ENCODE measurements at regions not wholly inside any gene's neighbourhood (a gene's known extent, or its start where the extent isn't known, plus 50 kb on each side); places are given as distances from the start of the nearest gene placed in this dataset.

DNA sequence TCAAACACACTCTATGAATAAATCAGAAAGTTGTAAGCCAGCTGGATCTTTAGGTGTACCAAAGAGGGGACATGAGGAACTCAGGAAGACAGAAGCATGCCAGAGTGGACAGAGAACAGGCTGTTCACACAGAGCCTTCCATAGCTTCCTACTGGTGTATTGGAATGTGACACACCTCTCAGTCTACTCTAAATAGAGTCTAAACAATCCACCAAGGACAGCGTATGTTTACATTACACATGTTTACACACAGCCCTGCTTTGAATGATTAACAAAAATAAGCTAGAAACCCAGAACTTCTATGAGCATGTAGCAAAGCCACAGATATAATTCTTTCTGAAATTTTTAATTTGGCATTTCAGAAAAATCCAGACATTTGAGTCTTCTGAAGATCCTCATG lies 1279.0 kb upstream of the CDH8 start:
- TF ChIP-seq POLR2AphosphoS5 (IDR thresholded peaks at IDR 0.05; ENCODE audit: low read depth, low read length) (no peak), FOXP2 (optimal IDR thresholded peaks at IDR 0.05; ENCODE audit: borderline replicate concordance, extremely low read depth, extremely low read length, insufficient read depth) (no peak), SIN3A (IDR thresholded peaks at IDR 0.05; ENCODE audit: borderline replicate concordance, insufficient read depth, low read length) (no peak), TAF1 (IDR thresholded peaks at IDR 0.05; ENCODE audit: borderline replicate concordance, insufficient read depth, low read length) (no peak)
- TF ChIP-seq, protein P1, sequence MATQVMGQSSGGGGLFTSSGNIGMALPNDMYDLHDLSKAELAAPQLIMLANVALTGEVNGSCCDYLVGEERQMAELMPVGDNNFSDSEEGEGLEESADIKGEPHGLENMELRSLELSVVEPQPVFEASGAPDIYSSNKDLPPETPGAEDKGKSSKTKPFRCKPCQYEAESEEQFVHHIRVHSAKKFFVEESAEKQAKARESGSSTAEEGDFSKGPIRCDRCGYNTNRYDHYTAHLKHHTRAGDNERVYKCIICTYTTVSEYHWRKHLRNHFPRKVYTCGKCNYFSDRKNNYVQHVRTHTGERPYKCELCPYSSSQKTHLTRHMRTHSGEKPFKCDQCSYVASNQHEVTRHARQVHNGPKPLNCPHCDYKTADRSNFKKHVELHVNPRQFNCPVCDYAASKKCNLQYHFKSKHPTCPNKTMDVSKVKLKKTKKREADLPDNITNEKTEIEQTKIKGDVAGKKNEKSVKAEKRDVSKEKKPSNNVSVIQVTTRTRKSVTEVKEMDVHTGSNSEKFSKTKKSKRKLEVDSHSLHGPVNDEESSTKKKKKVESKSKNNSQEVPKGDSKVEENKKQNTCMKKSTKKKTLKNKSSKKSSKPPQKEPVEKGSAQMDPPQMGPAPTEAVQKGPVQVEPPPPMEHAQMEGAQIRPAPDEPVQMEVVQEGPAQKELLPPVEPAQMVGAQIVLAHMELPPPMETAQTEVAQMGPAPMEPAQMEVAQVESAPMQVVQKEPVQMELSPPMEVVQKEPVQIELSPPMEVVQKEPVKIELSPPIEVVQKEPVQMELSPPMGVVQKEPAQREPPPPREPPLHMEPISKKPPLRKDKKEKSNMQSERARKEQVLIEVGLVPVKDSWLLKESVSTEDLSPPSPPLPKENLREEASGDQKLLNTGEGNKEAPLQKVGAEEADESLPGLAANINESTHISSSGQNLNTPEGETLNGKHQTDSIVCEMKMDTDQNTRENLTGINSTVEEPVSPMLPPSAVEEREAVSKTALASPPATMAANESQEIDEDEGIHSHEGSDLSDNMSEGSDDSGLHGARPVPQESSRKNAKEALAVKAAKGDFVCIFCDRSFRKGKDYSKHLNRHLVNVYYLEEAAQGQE (IDR thresholded peaks at IDR 0.05; ENCODE audit: insufficient read depth in 1 of 2, low read depth in 2 of 2, low read length in 2 of 2): no peak

DNA sequence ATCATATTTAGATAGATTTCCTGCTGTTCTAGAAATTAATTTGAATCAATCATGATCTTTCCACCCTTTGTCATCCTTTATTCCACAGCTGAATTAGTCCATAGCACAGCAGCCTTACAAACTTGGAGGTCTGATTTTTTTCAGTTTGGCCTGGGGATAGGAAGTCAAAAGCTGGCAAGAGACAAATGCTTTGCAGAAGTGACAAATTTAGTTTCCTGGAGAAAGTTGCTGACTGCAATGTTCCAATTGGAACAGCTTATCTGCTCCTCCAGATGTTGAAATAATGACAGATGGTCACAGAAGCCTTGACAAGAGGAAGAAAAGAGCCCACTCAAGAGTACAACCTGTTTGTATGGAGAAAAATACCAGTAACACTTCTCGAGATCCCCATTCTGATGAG lies 1276.1 kb upstream of the CDH8 start:
- TF ChIP-seq FOXP2 (optimal IDR thresholded peaks at IDR 0.05; ENCODE audit: borderline replicate concordance, extremely low read depth, extremely low read length, insufficient read depth) (no peak), SIN3A (IDR thresholded peaks at IDR 0.05; ENCODE audit: borderline replicate concordance, insufficient read depth, low read length) (no peak), POLR2AphosphoS5 (IDR thresholded peaks at IDR 0.05; ENCODE audit: low read depth, low read length) (no peak), TAF1 (IDR thresholded peaks at IDR 0.05; ENCODE audit: borderline replicate concordance, insufficient read depth, low read length) (no peak)
- TF ChIP-seq, protein P1 (IDR thresholded peaks at IDR 0.05; ENCODE audit: insufficient read depth in 1 of 2, low read depth in 2 of 2, low read length in 2 of 2): no peak

DNA sequence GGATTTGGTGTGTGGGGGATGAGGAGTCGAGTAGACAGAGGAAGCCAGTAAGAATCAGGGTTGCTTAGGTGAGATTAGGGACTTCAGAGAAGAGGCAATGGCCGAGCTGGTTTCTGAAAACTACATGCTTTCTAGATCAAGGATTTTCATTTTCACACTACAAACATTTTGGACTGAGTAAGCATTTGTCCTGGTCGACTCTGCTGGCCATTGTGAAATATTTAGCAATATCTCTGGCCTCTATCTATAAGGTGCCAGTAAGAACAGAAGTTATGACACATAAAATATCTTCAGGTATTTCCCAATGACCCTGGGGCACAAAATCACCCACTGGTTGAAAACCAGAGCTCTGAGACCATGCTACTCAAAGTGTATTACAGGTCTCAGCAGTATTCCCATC lies 1275.1 kb upstream of the CDH8 start:
- no peak for TF ChIP-seq TAF1 (IDR thresholded peaks at IDR 0.05; ENCODE audit: borderline replicate concordance, insufficient read depth, low read length)
- TF ChIP-seq POLR2AphosphoS5 (IDR thresholded peaks at IDR 0.05; ENCODE audit: low read depth, low read length): no peak
- TF ChIP-seq, protein P1 (IDR thresholded peaks at IDR 0.05; ENCODE audit: insufficient read depth in 1 of 2, low read depth in 2 of 2, low read length in 2 of 2): no peak
- no peak for TF ChIP-seq FOXP2 (optimal IDR thresholded peaks at IDR 0.05; ENCODE audit: borderline replicate concordance, extremely low read depth, extremely low read length, insufficient read depth)
- no peak for TF ChIP-seq SIN3A (IDR thresholded peaks at IDR 0.05; ENCODE audit: borderline replicate concordance, insufficient read depth, low read length)

DNA sequence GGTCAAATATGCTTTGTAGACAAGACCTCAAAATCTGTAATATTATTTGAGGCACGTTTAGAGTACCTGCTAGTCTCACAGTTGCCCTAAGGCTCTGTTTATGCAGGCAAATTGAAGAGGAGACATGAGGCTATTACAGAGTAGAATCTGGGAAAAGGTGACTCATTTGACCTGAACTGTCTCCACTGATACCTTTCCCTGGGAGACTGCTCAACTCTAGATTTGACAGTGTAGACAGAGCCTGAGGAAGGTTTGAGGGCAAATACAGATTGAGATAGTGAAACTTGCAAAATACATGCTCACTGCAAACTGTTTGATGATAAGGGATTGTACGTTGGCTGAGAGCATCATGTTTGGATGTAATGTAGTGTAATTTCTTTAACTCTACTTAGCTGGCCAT lies 1266.6 kb upstream of the CDH8 start:
- TF ChIP-seq, protein P1 (IDR thresholded peaks at IDR 0.05; ENCODE audit: insufficient read depth in 1 of 2, low read depth in 2 of 2, low read length in 2 of 2): no peak
- TF ChIP-seq POLR2AphosphoS5 (IDR thresholded peaks at IDR 0.05; ENCODE audit: low read depth, low read length) (no peak), SIN3A (IDR thresholded peaks at IDR 0.05; ENCODE audit: borderline replicate concordance, insufficient read depth, low read length) (no peak), FOXP2 (optimal IDR thresholded peaks at IDR 0.05; ENCODE audit: borderline replicate concordance, extremely low read depth, extremely low read length, insufficient read depth) (no peak), TAF1 (IDR thresholded peaks at IDR 0.05; ENCODE audit: borderline replicate concordance, insufficient read depth, low read length) (no peak)

DNA sequence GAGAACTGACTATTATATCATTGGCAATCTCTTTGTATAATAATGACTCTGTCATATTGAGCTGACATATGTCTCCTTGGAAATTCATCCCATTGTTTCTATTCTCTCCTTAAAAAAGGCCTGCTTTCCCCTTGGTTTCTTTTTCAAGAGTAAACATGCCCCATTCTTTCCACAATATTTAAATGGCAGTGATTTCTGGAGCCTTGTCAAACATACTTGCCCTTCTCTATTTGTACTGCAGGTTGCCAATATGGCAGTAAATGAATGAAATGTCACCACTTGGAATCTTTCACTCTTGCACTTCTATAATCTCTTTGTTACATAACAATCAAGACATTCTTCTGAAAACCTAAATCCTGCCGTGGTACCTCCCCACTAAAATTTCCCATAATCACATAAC lies 1265.1 kb upstream of the CDH8 start:
- TF ChIP-seq TAF1 (IDR thresholded peaks at IDR 0.05; ENCODE audit: borderline replicate concordance, insufficient read depth, low read length): no peak
- TF ChIP-seq SIN3A (IDR thresholded peaks at IDR 0.05; ENCODE audit: borderline replicate concordance, insufficient read depth, low read length): no peak
- TF ChIP-seq, protein P1 (IDR thresholded peaks at IDR 0.05; ENCODE audit: insufficient read depth in 1 of 2, low read depth in 2 of 2, low read length in 2 of 2): no peak
- TF ChIP-seq POLR2AphosphoS5 (IDR thresholded peaks at IDR 0.05; ENCODE audit: low read depth, low read length): no peak
- no peak for TF ChIP-seq FOXP2 (optimal IDR thresholded peaks at IDR 0.05; ENCODE audit: borderline replicate concordance, extremely low read depth, extremely low read length, insufficient read depth)

Measured in PFSK-1 (cell line).